ENCODE measurements at regions not wholly inside any gene's neighbourhood (a gene's known extent, or its start where the extent isn't known, plus 50 kb on each side); places are given as distances from the start of the nearest gene placed in this dataset.

DNA sequence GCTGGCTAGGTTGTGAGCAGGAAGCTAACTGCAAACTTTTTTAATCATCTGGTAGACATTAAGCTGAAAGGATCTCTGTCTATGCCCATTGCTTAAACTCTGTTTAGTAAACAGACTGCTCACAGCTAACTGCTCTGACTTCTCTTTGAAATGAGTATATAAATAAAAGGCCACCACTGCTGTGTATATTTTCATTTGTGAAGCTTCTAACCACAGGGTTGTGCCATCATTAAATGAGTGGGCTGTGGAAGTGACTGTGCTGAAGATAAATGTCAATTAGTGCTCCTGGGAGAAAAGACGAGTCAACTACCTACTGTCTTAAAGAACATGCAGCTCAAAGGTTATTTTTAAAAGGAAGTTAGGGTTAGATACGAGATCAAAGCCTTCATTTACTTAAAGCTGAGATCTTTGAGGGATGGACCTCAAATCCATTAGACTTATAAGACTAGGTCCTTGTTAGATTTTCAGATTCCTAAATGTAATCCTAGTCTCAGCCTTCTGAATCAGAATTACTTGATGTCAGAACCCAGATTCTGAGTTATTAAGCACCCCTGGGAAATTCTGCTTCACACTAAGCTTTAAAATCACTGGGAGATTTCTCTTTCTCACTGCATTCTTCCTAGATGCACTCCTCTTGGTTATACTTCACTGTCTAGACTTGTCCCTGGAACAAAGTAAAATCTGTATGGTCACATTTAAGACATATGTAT, 213.1 kb upstream of the FLRT2 start:
- no peak for TF ChIP-seq POLR2AphosphoS5 (IDR thresholded peaks at IDR 0.05; ENCODE audit: low read depth, low read length)
- TF ChIP-seq POLR2A (IDR thresholded peaks at IDR 0.05; ENCODE audit: low read depth, low read length), result no peak
- no peak for TF ChIP-seq TAF1 (IDR thresholded peaks at IDR 0.05; ENCODE audit: low read depth, low read length)

All from GM12891 (cell line).